Gastrocnemius medialis (tissue), 4 donors: ENCODE measurements at regions not wholly inside any gene's neighbourhood (a gene's known extent, or its start where the extent isn't known, plus 50 kb on each side); places are given as distances from the start of the nearest gene placed in this dataset.

Experiments used
- ATAC-seq, 2 donors: fragments of 150-250 bp; one replicate each; pipeline ENCODE4 v1.9.1; 2016
- DNase-seq, 2 donors: peaks; one replicate each; pipeline ENCODE4 v3.0.0-alpha.2; 2019
- H3K27ac ChIP-seq, 4 donors: fragments of 200-600 bp; sonication (generic); 1 replicate in 1 of 4; 2 replicates in 3 of 4; pipeline ENCODE4 v1.5.1; 2016 to 2018; ENCODE audit warnings: mild to moderate bottlenecking in 2 of 4, moderate library complexity in 1 of 4
- H3K27me3 ChIP-seq, 3 donors: fragments of 200-600 bp; sonication (generic) in 2 of 3; 1 replicate in 1 of 3; 2 replicates in 2 of 3; pipeline versions ENCODE4 v1.5.1 to v1.6.0; 2016 to 2019; ENCODE audit warnings: mild to moderate bottlenecking in 1 of 3, moderate library complexity in 1 of 3
- H3K36me3 ChIP-seq, 2 donors: fragments of 200-600 bp; sonication (generic) in 1 of 2; one replicate each; pipeline ENCODE4 v1.5.1; 2017 to 2018
- H3K4me1 ChIP-seq, 2 donors: fragments of 200-600 bp; sonication (generic) in 1 of 2; one replicate each; pipeline ENCODE4 v1.5.1; 2016 to 2017; ENCODE audit warnings: mild to moderate bottlenecking in 2 of 2
- H3K4me3 ChIP-seq, 4 donors: fragments of 200-600 bp; sonication (generic) in 3 of 4; 1 replicate in 1 of 4; 2 replicates in 3 of 4; pipeline ENCODE4 v1.5.1; 2016 to 2019; ENCODE audit warnings: mild to moderate bottlenecking in 2 of 4
- H3K9me3 ChIP-seq, 3 donors: fragments of 200-600 bp; sonication (generic) in 2 of 3; 1 replicate in 1 of 3; 2 replicates in 2 of 3; pipeline ENCODE4 v1.5.1; 2016 to 2019
- CTCF ChIP-seq, 5 experiments: fragments of 450-650 bp in 3 of 5; fragments of 200-600 bp in 2 of 5; sonication (generic) in 2 of 5; IDR thresholded peaks in 4 of 5; conservative IDR thresholded peaks in 1 of 5; 1 replicate in 4 of 5; 2 replicates in 1 of 5; pipeline ENCODE4 v1.5.1; 2016 to 2019; ENCODE audit warnings: antibody characterized with exemption in 5 of 5, mild to moderate bottlenecking in 3 of 5, moderate library complexity in 3 of 5
- POLR2A ChIP-seq, 2 donors: fragments of 450-650 bp; IDR thresholded peaks; one replicate each; pipeline ENCODE4 v1.6.1; 2017; ENCODE audit warnings: antibody characterized with exemption in 2 of 2, mild to moderate bottlenecking in 2 of 2, moderate library complexity in 2 of 2
- in situ Hi-C, 4 donors: fragments of 200-750 bp; cut with MboI; loops; one replicate each; pipeline versions ENCODE4 v1.15.0 to v1.8.0; 2017; ENCODE audit warnings: low sequenced_read_pairs in 4 of 4
- intact Hi-C: fragments of 100-400 bp; cut with DNase I; formaldehyde crosslinking; loops from one replicate; pipeline ENCODE4 v1.15.1; 2023; ENCODE audit warnings: low total_unique reads

- H3K36me3 ChIP-seq = no peaks in the 10 kb centered on the region
- peaks cover 0 to 4% (median 0%) of the 10 kb centered on the region in 3 donors for H3K27me3 ChIP-seq
- in situ Hi-C loops = no loop called here
These were observed 95.5 kb upstream of the TAF11L2 start for GRCh38 chr5:17402289-17403121.

GRCh38 chr5:17403695-17404490, 94.1 kb upstream of the TAF11L2 start:
- in situ Hi-C loops = no loop called here
- H3K27ac ChIP-seq = no peak overlapping the region
- DNase-seq (no peak), ATAC-seq (no peak)
- H3K27me3 ChIP-seq = peaks cover 0 to 4% (median 0%) of the 10 kb centered on the region in 3 donors
- H3K4me3 ChIP-seq = no peak overlapping the region
- H3K36me3 ChIP-seq = no peaks in the 10 kb centered on the region
- no peaks in the 10 kb centered on the region for H3K9me3 ChIP-seq
- H3K4me1 ChIP-seq = no peaks in the 10 kb centered on the region
- TF ChIP-seq POLR2A (IDR thresholded peaks at IDR 0.05) = no peak
- no peak for TF ChIP-seq CTCF (IDR thresholded peaks at IDR 0.05 in 4 of 5, conservative IDR thresholded peaks at IDR 0.05 in 1 of 5)
- intact Hi-C loops = no loop called here

More at GRCh38 chr5:17402289-17403121, 95.5 kb upstream of the TAF11L2 start:
- Histone ChIP-seq H3K27ac (no peak overlapping the region), H3K4me1 (no peaks in the 10 kb centered on the region), H3K4me3 (no peak overlapping the region), H3K9me3 (no peaks in the 10 kb centered on the region)
- TF ChIP-seq POLR2A (IDR thresholded peaks at IDR 0.05) (no peak), CTCF (IDR thresholded peaks at IDR 0.05 in 4 of 5, conservative IDR thresholded peaks at IDR 0.05 in 1 of 5) (no peak)
- DNase-seq (no peak), ATAC-seq (no peak)
- intact Hi-C loops = no loop called here

GRCh38 chr5:17405976-17406375, 92.1 kb upstream of the TAF11L2 start:
- ATAC-seq (no peak), DNase-seq (no peak)
- no peak overlapping the region for H3K27ac ChIP-seq
- no peak for TF ChIP-seq POLR2A (IDR thresholded peaks at IDR 0.05)
- no peak for TF ChIP-seq CTCF (IDR thresholded peaks at IDR 0.05 in 4 of 5, conservative IDR thresholded peaks at IDR 0.05 in 1 of 5)
- no peaks in the 10 kb centered on the region for H3K4me1 ChIP-seq
- in situ Hi-C loops = no loop called here
- no peaks in the 10 kb centered on the region for H3K9me3 ChIP-seq
- no peak overlapping the region for H3K4me3 ChIP-seq
- H3K36me3 ChIP-seq = no peaks in the 10 kb centered on the region
- intact Hi-C loops = no loop called here
- peaks cover 0 to 4% (median 0%) of the 10 kb centered on the region in 3 donors for H3K27me3 ChIP-seq

- intact Hi-C loops = no loop called here
- ATAC-seq = no peak
These were observed 91.6 kb upstream of the TAF11L2 start for GRCh38 chr5:17406423-17406838.

More at GRCh38 chr5:17406423-17406838, 91.6 kb upstream of the TAF11L2 start:
- TF ChIP-seq CTCF (IDR thresholded peaks at IDR 0.05 in 4 of 5, conservative IDR thresholded peaks at IDR 0.05 in 1 of 5) (no peak), POLR2A (IDR thresholded peaks at IDR 0.05) (no peak)
- Histone ChIP-seq H3K27ac (no peak overlapping the region), H3K4me3 (no peak overlapping the region), H3K27me3 (peaks cover 0 to 4% (median 0%) of the 10 kb centered on the region in 3 donors), H3K36me3 (no peaks in the 10 kb centered on the region), H3K9me3 (no peaks in the 10 kb centered on the region), H3K4me1 (no peaks in the 10 kb centered on the region)
- DNase-seq = no peak
- in situ Hi-C loops = no loop called here
